ENCODE measurements at regions not wholly inside any gene's neighbourhood (a gene's known extent, or its start where the extent isn't known, plus 50 kb on each side); places are given as distances from the start of the nearest gene placed in this dataset.

- H3K4me1 Mint-ChIP-seq (ENCODE audit: low read depth): no peaks in the 10 kb centered on the region
Measured at GRCh38 chr5:67483453-67484030, 286.9 kb upstream of the CD180 start.

GRCh38 chr5:67481362-67481761 lies 284.8 kb upstream of the CD180 start:
- H3K4me1 Mint-ChIP-seq (ENCODE audit: low read depth): no peaks in the 10 kb centered on the region

More at GRCh38 chr5:67483453-67484030, 286.9 kb upstream of the CD180 start:
- Mint-ChIP-seq H3K4me3 (no peak overlapping the region), H3K9me3 (no peaks in the 10 kb centered on the region), H3K36me3 (ENCODE audit: insufficient read depth) (no peaks in the 10 kb centered on the region), H3K27me3 (ENCODE audit: low read depth) (peaks cover 3% of the 10 kb centered on the region)
- DNase-seq (no peak), ATAC-seq (peak; percentile 40 to 50)

GRCh38 chr5:67478337-67478736 lies 281.7 kb upstream of the CD180 start:
- Mint-ChIP-seq H3K4me3 (no peak overlapping the region), H3K36me3 (ENCODE audit: insufficient read depth) (no peaks in the 10 kb centered on the region), H3K4me1 (ENCODE audit: low read depth) (no peaks in the 10 kb centered on the region), H3K27me3 (ENCODE audit: low read depth) (peaks cover 3% of the 10 kb centered on the region), H3K9me3 (no peaks in the 10 kb centered on the region)
- no peak for DNase-seq
- ATAC-seq: no peak

More at GRCh38 chr5:67481362-67481761, 284.8 kb upstream of the CD180 start:
- ATAC-seq (no peak), DNase-seq (no peak)
- Mint-ChIP-seq H3K36me3 (ENCODE audit: insufficient read depth) (no peaks in the 10 kb centered on the region), H3K4me3 (no peak overlapping the region), H3K9me3 (no peaks in the 10 kb centered on the region), H3K27me3 (ENCODE audit: low read depth) (peaks cover 3% of the 10 kb centered on the region)

GRCh38 chr5:67476995-67477394 lies 280.4 kb upstream of the CD180 start:
- Mint-ChIP-seq H3K4me3 (no peak overlapping the region), H3K27me3 (ENCODE audit: low read depth) (peaks cover 3% of the 10 kb centered on the region), H3K9me3 (no peaks in the 10 kb centered on the region), H3K36me3 (ENCODE audit: insufficient read depth) (no peaks in the 10 kb centered on the region), H3K4me1 (ENCODE audit: low read depth) (no peaks in the 10 kb centered on the region)
- no peak for ATAC-seq
- no peak for DNase-seq

GRCh38 chr5:67476531-67476930 lies 279.9 kb upstream of the CD180 start:
- Mint-ChIP-seq H3K9me3 (no peaks in the 10 kb centered on the region), H3K4me1 (ENCODE audit: low read depth) (no peaks in the 10 kb centered on the region), H3K27me3 (ENCODE audit: low read depth) (peaks cover 3% of the 10 kb centered on the region), H3K36me3 (ENCODE audit: insufficient read depth) (no peaks in the 10 kb centered on the region), H3K4me3 (no peak overlapping the region)
- DNase-seq: no peak
- ATAC-seq: no peak

- no peaks in the 10 kb centered on the region for H3K9me3 Mint-ChIP-seq
- H3K4me1 Mint-ChIP-seq (ENCODE audit: low read depth): no peaks in the 10 kb centered on the region
- H3K27me3 Mint-ChIP-seq (ENCODE audit: low read depth): peaks cover 3% of the 10 kb centered on the region
- ATAC-seq (no peak), DNase-seq (no peak)
- no peak overlapping the region for H3K4me3 Mint-ChIP-seq
- H3K36me3 Mint-ChIP-seq (ENCODE audit: insufficient read depth): no peaks in the 10 kb centered on the region
Measured at GRCh38 chr5:67475489-67475888, 278.9 kb upstream of the CD180 start.

DNA sequence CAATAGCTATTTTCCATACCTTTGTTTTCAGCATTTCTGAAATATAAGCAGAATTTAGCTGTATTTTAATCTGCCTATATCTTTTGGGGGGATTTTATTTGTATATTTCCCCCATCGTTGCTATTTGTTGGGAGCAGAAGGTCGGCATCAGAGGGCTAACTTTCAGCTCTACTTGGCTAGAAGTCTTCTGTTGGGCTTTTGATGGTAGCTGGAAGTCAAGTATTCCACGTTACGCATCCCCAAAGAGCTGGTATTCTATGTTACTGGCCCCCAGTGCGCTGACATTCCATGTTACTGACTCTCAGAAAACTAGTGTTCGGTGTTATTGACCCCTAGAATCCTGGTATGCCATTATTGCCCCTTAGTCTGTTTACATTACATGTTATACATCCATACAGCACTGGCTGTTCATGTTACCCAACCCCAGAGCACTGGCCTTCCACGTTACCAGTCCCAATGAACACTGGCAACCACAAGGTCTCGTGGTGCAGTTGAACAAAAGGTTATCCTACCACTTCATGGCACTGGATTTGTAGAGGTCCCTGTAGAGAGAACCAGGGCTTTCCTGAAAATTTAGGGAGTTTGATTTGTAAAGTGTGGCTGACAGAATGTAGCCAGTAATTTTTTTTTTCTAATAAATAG lies 278.1 kb upstream of the CD180 start:
- Mint-ChIP-seq H3K27me3 (ENCODE audit: low read depth) (peaks cover 3% of the 10 kb centered on the region), H3K36me3 (ENCODE audit: insufficient read depth) (no peaks in the 10 kb centered on the region), H3K9me3 (no peaks in the 10 kb centered on the region), H3K4me1 (ENCODE audit: low read depth) (no peaks in the 10 kb centered on the region), H3K4me3 (no peak overlapping the region)
- ATAC-seq: no peak
- no peak for DNase-seq

DNA sequence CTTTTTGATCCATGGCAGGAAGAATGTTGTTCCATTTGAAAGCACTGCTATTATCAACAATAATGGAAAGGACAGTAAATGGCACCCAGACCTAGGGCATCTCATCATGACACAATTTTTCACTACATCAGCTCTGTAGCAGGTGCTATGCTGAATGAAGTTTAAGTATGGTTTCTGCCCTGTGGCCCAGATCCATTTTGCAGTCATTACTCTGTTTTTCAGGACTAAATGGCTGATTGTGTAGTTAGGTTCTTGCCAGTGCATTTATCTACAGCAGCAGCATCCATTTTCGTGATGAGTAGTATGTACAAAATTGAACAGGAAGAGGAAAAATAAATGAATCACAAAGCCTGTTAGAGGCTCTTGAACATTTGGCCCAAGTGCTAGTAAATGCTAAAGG lies 270.5 kb upstream of the CD180 start:
- Mint-ChIP-seq H3K36me3 (ENCODE audit: insufficient read depth) (no peaks in the 10 kb centered on the region), H3K4me3 (no peak overlapping the region), H3K9me3 (no peaks in the 10 kb centered on the region), H3K27me3 (ENCODE audit: low read depth) (no peaks in the 10 kb centered on the region), H3K4me1 (ENCODE audit: low read depth) (no peaks in the 10 kb centered on the region)
- DNase-seq: no peak
- ATAC-seq: no peak

GRCh38 chr5:67465537-67466207 lies 269.1 kb upstream of the CD180 start:
- Mint-ChIP-seq H3K4me3 (no peak overlapping the region), H3K4me1 (ENCODE audit: low read depth) (no peaks in the 10 kb centered on the region), H3K27me3 (ENCODE audit: low read depth) (no peaks in the 10 kb centered on the region), H3K9me3 (no peaks in the 10 kb centered on the region), H3K36me3 (ENCODE audit: insufficient read depth) (no peaks in the 10 kb centered on the region)
- ATAC-seq: no peak
- DNase-seq: no peak

- H3K36me3 Mint-ChIP-seq (ENCODE audit: insufficient read depth): no peaks in the 10 kb centered on the region
- H3K4me3 Mint-ChIP-seq: no peak overlapping the region
- H3K9me3 Mint-ChIP-seq: no peaks in the 10 kb centered on the region
- no peaks in the 10 kb centered on the region for H3K4me1 Mint-ChIP-seq (ENCODE audit: low read depth)
- DNase-seq (no peak), ATAC-seq (no peak)
- H3K27me3 Mint-ChIP-seq (ENCODE audit: low read depth): no peaks in the 10 kb centered on the region
Measured at GRCh38 chr5:67462147-67462546, 265.5 kb upstream of the CD180 start.

- no peaks in the 10 kb centered on the region for H3K4me1 Mint-ChIP-seq (ENCODE audit: low read depth)
- DNase-seq (no peak), ATAC-seq (no peak)
- H3K4me3 Mint-ChIP-seq: no peak overlapping the region
- H3K27me3 Mint-ChIP-seq (ENCODE audit: low read depth): no peaks in the 10 kb centered on the region
- H3K36me3 Mint-ChIP-seq (ENCODE audit: insufficient read depth): no peaks in the 10 kb centered on the region
- H3K9me3 Mint-ChIP-seq: no peaks in the 10 kb centered on the region
Measured at GRCh38 chr5:67459253-67459652, 262.7 kb upstream of the CD180 start.

- Mint-ChIP-seq H3K4me3 (no peak overlapping the region), H3K4me1 (ENCODE audit: low read depth) (no peaks in the 10 kb centered on the region), H3K27me3 (ENCODE audit: low read depth) (no peaks in the 10 kb centered on the region), H3K36me3 (ENCODE audit: insufficient read depth) (no peaks in the 10 kb centered on the region), H3K9me3 (no peaks in the 10 kb centered on the region)
- ATAC-seq (peak in 1 of 2 donors; percentile 73), DNase-seq (no peak)
Measured at GRCh38 chr5:67455970-67456369, 259.4 kb upstream of the CD180 start.

DNA sequence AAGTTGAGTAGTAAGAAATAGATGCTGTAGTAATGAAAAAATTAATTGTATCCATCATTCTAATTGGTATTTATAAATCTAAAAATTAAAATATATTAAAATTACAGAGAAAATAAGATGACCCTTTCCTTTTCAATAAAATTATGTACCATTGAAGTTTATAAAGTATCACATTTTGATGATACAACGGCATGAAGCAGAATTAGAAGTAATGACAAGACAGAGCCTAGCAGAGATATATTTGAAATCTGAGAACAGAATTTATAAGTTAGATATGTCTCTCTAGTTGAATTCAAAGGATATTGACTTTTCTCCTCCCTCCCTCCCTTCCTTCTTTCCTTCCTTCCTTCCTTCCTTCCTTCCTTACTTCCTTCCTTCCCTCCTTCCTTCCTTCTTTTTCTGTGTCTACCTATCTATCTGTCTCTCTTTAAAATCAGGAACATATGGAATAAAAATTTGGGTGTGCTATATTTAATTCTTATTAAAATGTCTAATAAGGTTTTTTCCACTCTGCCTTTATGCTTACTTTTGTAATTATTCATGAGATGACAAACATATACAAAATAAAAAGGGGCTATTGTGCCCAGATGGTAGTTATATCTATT lies 258.5 kb upstream of the CD180 start:
- DNase-seq (no peak), ATAC-seq (no peak)
- no peak overlapping the region for H3K4me3 Mint-ChIP-seq
- H3K4me1 Mint-ChIP-seq (ENCODE audit: low read depth): no peaks in the 10 kb centered on the region
- H3K9me3 Mint-ChIP-seq: no peaks in the 10 kb centered on the region
- no peaks in the 10 kb centered on the region for H3K36me3 Mint-ChIP-seq (ENCODE audit: insufficient read depth)
- H3K27me3 Mint-ChIP-seq (ENCODE audit: low read depth): peaks cover 2% of the 10 kb centered on the region

DNA sequence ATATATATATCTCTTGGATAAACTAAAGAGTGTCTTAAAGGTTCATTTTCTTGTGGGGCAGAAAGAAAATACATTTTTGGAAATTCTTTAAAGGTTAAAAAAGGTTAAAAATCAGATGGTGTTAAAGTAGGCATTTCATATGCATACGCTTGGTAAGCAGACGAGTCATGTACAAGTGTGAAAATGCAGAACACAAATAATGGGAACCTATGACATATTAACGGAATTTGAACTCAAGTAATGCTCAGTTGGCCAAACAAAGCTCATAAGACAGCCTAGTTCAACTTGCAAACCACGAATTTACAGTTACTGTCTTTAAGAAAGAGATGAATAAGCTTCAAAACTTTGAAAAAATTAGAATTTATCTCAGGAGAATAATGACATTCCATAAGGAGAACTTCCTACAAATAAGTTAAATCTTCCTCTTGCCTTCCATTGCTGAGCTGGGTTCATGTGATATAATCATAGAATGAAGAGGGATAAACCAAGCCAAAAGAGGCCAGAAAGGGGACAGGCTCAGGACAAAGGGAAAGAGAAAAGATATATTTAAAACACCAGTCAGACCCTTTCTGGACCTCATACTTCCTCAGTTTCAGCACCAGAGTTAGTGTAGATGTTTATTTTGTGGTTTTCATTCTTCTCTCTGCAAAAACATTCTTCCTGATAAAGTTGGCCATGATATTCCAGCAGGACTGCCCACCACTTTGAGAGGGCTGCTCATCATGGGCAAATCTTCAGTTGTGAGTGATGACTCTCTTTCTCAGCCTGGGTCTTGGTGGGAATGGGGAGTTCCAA lies 256.7 kb upstream of the CD180 start:
- Mint-ChIP-seq H3K9me3 (peaks cover 5% of the 10 kb centered on the region), H3K27me3 (ENCODE audit: low read depth) (peaks cover 3% of the 10 kb centered on the region), H3K36me3 (ENCODE audit: insufficient read depth) (no peaks in the 10 kb centered on the region), H3K4me1 (ENCODE audit: low read depth) (no peaks in the 10 kb centered on the region), H3K4me3 (no peak overlapping the region)
- DNase-seq: no peak
- no peak for ATAC-seq

Measured in activated T-cell treated with anti-CD3 and anti-CD28 coated beads, Interleukin-2, amount 50 U/mL, for 4 hours (primary cell).